Testis (tissue), 2 donors: ENCODE measurements at regions not wholly inside any gene's neighbourhood (a gene's known extent, or its start where the extent isn't known, plus 50 kb on each side); places are given as distances from the start of the nearest gene placed in this dataset.
A peak's percentile ranks its signal among the peaks of the same experiment; 100 is the strongest.

Experiments used
- DNase-seq: peaks from one replicate; pipeline ENCODE4 v3.0.0-alpha.2; 2019
- H3K27ac ChIP-seq, 2 donors: fragments of 200-600 bp; sonication (generic); one replicate each; pipeline ENCODE4 v1.5.1; 2019
- H3K27me3 ChIP-seq: fragments of 200-600 bp; sonication (generic); one replicate; pipeline ENCODE4 v1.5.1; 2019
- H3K36me3 ChIP-seq: fragments of 200-600 bp; sonication (generic); one replicate; pipeline ENCODE4 v1.5.1; 2017; ENCODE audit warnings: low read depth; ENCODE audit errors: missing control alignments
- H3K4me1 ChIP-seq: fragments of 200-600 bp; sonication (generic); one replicate; pipeline ENCODE4 v1.5.1; 2019
- H3K4me3 ChIP-seq, 2 donors: fragments of 200-600 bp; sonication (generic); one replicate each; pipeline ENCODE4 v1.5.1; 2017 to 2019
- H3K9me3 ChIP-seq: fragments of 200-600 bp; sonication (generic); one replicate; pipeline ENCODE4 v1.5.1; 2017
- POLR2A ChIP-seq: fragments of 450-650 bp; IDR thresholded peaks from one replicate; pipeline ENCODE4 v1.6.1; 2017; ENCODE audit warnings: antibody characterized with exemption, mild to moderate bottlenecking, moderate library complexity
- WGBS, 2 donors: methylation state at CpG; one replicate each; pipeline ENCODE4 v1.1.5; 2018; 5-methylcytosine and 5-hydroxymethylcytosine counted together
- intact Hi-C: fragments of 100-400 bp; cut with DNase I; formaldehyde crosslinking; loops from one replicate; pipeline ENCODE4 v1.15.1; 2023; ENCODE audit warnings: low total_unique reads
- TF ChIP-seq, protein P1 (sequence below), 3 experiments: fragments of 450-650 bp in 2 of 3; fragments of 200-600 bp in 1 of 3; sonication (generic) in 1 of 3; IDR thresholded peaks; one replicate each; pipeline ENCODE4 v1.5.1; 2016 to 2019; ENCODE audit warnings: antibody characterized with exemption in 3 of 3, mild to moderate bottlenecking in 2 of 3, moderate library complexity in 1 of 3

GRCh38 chr3:117786349-117786748, 1076.8 kb downstream of the TUSC7 start:
- 89 to 93% methylated on average over 2 of the region's 2 CpGs for WGBS, 2 donors
- H3K27ac ChIP-seq, result no peak overlapping the region
- no peak overlapping the region for H3K4me3 ChIP-seq
- intact Hi-C loops, result no loop called here
- no peaks in the 10 kb centered on the region for H3K36me3 ChIP-seq
- TF ChIP-seq POLR2A, result no peak
- TF ChIP-seq, protein P1, sequence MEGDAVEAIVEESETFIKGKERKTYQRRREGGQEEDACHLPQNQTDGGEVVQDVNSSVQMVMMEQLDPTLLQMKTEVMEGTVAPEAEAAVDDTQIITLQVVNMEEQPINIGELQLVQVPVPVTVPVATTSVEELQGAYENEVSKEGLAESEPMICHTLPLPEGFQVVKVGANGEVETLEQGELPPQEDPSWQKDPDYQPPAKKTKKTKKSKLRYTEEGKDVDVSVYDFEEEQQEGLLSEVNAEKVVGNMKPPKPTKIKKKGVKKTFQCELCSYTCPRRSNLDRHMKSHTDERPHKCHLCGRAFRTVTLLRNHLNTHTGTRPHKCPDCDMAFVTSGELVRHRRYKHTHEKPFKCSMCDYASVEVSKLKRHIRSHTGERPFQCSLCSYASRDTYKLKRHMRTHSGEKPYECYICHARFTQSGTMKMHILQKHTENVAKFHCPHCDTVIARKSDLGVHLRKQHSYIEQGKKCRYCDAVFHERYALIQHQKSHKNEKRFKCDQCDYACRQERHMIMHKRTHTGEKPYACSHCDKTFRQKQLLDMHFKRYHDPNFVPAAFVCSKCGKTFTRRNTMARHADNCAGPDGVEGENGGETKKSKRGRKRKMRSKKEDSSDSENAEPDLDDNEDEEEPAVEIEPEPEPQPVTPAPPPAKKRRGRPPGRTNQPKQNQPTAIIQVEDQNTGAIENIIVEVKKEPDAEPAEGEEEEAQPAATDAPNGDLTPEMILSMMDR (IDR thresholded peaks at IDR 0.05), result no peak
- H3K27me3 ChIP-seq, result no peaks in the 10 kb centered on the region
- no peaks in the 10 kb centered on the region for H3K4me1 ChIP-seq
- H3K9me3 ChIP-seq, result no peaks in the 10 kb centered on the region
- no peak for DNase-seq

DNA sequence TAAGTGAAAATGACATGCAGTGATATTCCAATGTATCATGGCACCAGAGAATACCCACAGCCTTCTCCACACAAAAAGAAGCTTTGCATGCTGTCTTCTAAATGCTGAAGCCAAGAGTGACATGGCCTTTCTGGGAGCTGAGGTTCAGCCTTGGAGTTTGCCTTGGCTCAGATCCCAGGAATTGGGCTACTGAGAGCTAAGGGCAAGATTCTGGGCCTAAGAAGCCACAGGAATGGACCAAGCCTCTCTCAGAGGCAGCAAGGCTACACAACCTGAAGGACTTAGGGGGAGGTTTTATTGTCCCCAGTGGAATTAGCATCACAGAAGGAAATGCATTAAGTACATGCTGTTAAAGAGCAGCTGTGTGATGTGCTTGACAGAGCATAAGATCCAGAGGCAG, 1078.5 kb downstream of the TUSC7 start:
- no peak overlapping the region for H3K4me3 ChIP-seq
- TF ChIP-seq POLR2A, result no peak
- TF ChIP-seq, protein P1 (IDR thresholded peaks at IDR 0.05), result no peak
- H3K9me3 ChIP-seq, result no peaks in the 10 kb centered on the region
- H3K4me1 ChIP-seq, result no peaks in the 10 kb centered on the region
- intact Hi-C loops, result no loop called here
- no peaks in the 10 kb centered on the region for H3K36me3 ChIP-seq
- no peaks in the 10 kb centered on the region for H3K27me3 ChIP-seq
- H3K27ac ChIP-seq, result no peak overlapping the region
- DNase-seq, result peak; percentile 58

DNA sequence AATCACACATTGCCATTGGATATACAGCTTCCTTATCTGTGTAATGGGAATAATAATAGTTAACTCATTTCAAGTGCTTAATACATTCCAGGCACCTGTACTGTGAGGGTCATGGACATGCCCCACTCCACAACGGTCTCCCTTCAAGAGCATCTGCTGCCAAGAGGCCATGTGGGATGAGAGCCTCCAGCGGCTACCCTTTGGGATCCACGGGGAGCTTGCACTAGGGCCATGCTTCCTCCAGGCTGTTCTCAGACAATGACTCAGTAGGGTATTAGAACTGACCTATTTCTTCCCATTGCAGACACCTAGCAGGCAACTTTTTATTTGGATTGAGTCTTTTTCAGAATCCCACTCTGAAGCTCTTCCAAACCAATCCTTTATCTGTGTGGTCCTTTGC, 1078.9 kb downstream of the TUSC7 start:
- H3K4me1 ChIP-seq, result no peaks in the 10 kb centered on the region
- DNase-seq, result no peak
- no peak for TF ChIP-seq POLR2A
- TF ChIP-seq, protein P1 (IDR thresholded peaks at IDR 0.05), result no peak
- H3K27me3 ChIP-seq, result no peaks in the 10 kb centered on the region
- H3K36me3 ChIP-seq, result no peaks in the 10 kb centered on the region
- H3K4me3 ChIP-seq, result no peak overlapping the region
- H3K9me3 ChIP-seq, result no peaks in the 10 kb centered on the region
- no peak overlapping the region for H3K27ac ChIP-seq
- 45 to 69% methylated on average over 3 of the region's 3 CpGs for WGBS, 2 donors
- intact Hi-C loops, result no loop called here

DNA sequence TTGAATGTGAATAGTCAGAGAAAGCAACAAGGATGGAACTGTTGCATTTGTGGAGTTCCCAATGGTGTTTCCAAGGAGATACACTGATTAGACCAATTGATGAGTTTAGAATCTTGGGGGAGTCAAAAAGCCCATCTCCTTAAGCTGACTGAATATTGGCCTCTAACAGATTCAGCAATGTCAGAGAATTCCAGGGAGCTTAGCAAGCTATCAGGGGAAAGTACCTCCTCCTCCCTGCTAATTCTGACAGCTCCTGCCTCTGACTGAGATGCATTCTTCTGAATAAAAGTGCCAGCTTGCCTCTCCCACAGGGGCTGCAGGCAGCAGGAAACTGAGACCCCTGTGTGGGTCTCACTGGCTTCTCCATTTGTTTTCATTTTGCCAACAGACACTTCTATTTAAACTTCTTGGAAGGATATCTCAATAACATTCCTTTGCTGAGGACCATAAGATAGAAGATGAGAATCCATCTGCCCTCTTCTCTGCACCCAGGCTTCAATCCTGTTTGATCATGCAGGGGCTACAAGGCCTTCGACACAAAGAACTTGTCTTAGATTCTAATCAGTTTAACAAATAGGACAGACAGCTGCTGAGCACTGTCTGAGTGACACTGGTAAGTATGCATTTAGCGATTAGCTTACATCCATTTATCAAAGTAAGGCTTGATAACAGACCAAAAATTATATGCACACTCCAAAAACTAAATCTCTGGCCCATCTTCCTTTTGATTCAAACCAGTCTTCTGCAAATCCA, 1080.8 kb downstream of the TUSC7 start:
- intact Hi-C loops, result no loop called here
- no peaks in the 10 kb centered on the region for H3K36me3 ChIP-seq
- TF ChIP-seq POLR2A, result no peak
- TF ChIP-seq, protein P1 (IDR thresholded peaks at IDR 0.05), result no peak
- no peak overlapping the region for H3K27ac ChIP-seq
- H3K27me3 ChIP-seq, result no peaks in the 10 kb centered on the region
- DNase-seq, result no peak
- H3K4me1 ChIP-seq, result no peaks in the 10 kb centered on the region
- no peaks in the 10 kb centered on the region for H3K9me3 ChIP-seq
- 79 to 88% methylated on average over 2 of the region's 2 CpGs for WGBS, 2 donors
- H3K4me3 ChIP-seq, result no peak overlapping the region

GRCh38 chr3:117793622-117794265, 1084.2 kb downstream of the TUSC7 start:
- H3K36me3 ChIP-seq, result no peaks in the 10 kb centered on the region
- TF ChIP-seq POLR2A, result no peak
- TF ChIP-seq, protein P1 (IDR thresholded peaks at IDR 0.05), result no peak
- no peak for DNase-seq
- H3K9me3 ChIP-seq, result no peaks in the 10 kb centered on the region
- 49 to 52% methylated on average over 8 of the region's 8 CpGs for WGBS, 2 donors
- no peaks in the 10 kb centered on the region for H3K27me3 ChIP-seq
- intact Hi-C loops, result no loop called here
- no peak overlapping the region for H3K4me3 ChIP-seq
- H3K4me1 ChIP-seq, result peaks cover 8% of the 10 kb centered on the region
- H3K27ac ChIP-seq, result no peak overlapping the region
